Body of pancreas (tissue), 4 donors: ENCODE measurements at regions not wholly inside any gene's neighbourhood (a gene's known extent, or its start where the extent isn't known, plus 50 kb on each side); places are given as distances from the start of the nearest gene placed in this dataset.

ENCODE experiments used
- POLR2A ChIP-seq, 3 donors: fragments of 450-650 bp; IDR thresholded peaks; one replicate each; pipeline ENCODE4 v1.6.1; 2016; ENCODE audit warnings: antibody characterized with exemption in 3 of 3, mild to moderate bottlenecking in 2 of 3
- TF ChIP-seq, protein P1 (sequence below), 7 experiments: fragments of 450-650 bp in 4 of 7; fragments of 200-600 bp in 3 of 7; sonication (generic) in 3 of 7; IDR thresholded peaks; one replicate each; pipeline ENCODE4 v1.5.1; 2016 to 2019; ENCODE audit warnings: antibody characterized with exemption in 7 of 7

DNA sequence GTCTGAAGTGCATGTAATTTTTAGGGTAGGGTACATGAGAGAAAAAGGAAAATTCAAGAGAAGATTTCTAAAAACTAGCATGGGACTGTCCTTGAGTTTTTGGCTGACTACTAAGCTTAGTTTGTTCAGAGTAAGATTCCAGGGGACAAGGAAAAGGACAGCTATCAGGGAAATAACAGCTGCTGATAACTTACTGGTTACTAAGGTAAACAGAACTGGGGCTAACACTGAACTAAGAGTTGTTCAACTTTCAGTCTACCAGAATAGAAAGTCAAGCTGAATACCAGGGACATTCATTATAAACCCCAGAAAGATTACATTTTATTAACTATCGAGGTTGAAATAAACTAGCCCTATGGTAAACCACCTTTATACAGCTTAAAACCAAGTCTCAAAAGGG lies 261.8 kb upstream of the CYRIA start:
- TF ChIP-seq, protein P1, sequence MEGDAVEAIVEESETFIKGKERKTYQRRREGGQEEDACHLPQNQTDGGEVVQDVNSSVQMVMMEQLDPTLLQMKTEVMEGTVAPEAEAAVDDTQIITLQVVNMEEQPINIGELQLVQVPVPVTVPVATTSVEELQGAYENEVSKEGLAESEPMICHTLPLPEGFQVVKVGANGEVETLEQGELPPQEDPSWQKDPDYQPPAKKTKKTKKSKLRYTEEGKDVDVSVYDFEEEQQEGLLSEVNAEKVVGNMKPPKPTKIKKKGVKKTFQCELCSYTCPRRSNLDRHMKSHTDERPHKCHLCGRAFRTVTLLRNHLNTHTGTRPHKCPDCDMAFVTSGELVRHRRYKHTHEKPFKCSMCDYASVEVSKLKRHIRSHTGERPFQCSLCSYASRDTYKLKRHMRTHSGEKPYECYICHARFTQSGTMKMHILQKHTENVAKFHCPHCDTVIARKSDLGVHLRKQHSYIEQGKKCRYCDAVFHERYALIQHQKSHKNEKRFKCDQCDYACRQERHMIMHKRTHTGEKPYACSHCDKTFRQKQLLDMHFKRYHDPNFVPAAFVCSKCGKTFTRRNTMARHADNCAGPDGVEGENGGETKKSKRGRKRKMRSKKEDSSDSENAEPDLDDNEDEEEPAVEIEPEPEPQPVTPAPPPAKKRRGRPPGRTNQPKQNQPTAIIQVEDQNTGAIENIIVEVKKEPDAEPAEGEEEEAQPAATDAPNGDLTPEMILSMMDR (IDR thresholded peaks at IDR 0.05): no peak
- TF ChIP-seq POLR2A (IDR thresholded peaks at IDR 0.05): no peak
